ENCODE measurements at regions not wholly inside any gene's neighbourhood (a gene's known extent, or its start where the extent isn't known, plus 50 kb on each side); places are given as distances from the start of the nearest gene placed in this dataset.

GRCh38 chr7:88484551-88484950 is 177.9 kb upstream of the STEAP4 start:
- TF ChIP-seq CTCF (IDR thresholded peaks at IDR 0.05) = no peak
- TF ChIP-seq POLR2A (IDR thresholded peaks at IDR 0.05) = no peak

Measured in esophagus squamous epithelium (tissue), 4 donors.